ENCODE measurements at regions not wholly inside any gene's neighbourhood (a gene's known extent, or its start where the extent isn't known, plus 50 kb on each side); places are given as distances from the start of the nearest gene placed in this dataset.

- TF ChIP-seq, protein P1, sequence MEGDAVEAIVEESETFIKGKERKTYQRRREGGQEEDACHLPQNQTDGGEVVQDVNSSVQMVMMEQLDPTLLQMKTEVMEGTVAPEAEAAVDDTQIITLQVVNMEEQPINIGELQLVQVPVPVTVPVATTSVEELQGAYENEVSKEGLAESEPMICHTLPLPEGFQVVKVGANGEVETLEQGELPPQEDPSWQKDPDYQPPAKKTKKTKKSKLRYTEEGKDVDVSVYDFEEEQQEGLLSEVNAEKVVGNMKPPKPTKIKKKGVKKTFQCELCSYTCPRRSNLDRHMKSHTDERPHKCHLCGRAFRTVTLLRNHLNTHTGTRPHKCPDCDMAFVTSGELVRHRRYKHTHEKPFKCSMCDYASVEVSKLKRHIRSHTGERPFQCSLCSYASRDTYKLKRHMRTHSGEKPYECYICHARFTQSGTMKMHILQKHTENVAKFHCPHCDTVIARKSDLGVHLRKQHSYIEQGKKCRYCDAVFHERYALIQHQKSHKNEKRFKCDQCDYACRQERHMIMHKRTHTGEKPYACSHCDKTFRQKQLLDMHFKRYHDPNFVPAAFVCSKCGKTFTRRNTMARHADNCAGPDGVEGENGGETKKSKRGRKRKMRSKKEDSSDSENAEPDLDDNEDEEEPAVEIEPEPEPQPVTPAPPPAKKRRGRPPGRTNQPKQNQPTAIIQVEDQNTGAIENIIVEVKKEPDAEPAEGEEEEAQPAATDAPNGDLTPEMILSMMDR (IDR thresholded peaks at IDR 0.05), result no peak
- no peak for TF ChIP-seq POLR2A (IDR thresholded peaks at IDR 0.05)
Observed at GRCh38 chr18:56246916-56247315, 391.5 kb downstream of the TXNL1 start.
